GM06990 (cell line): ENCODE measurements at regions not wholly inside any gene's neighbourhood (a gene's known extent, or its start where the extent isn't known, plus 50 kb on each side); places are given as distances from the start of the nearest gene placed in this dataset.

Experiments
- DNase-seq: peaks from one replicate; pipeline ENCODE4 v3.0.0-alpha.2; 2011; ENCODE audit not compliant: insufficient read length; ENCODE audit errors: extremely low read depth
- H3K27me3 ChIP-seq: replicated peaks from 2 replicates; pipeline ENCODE4 v1.6.0; 2011; ENCODE audit warnings: low read length; ENCODE audit not compliant: control insufficient read depth, insufficient read depth
- H3K36me3 ChIP-seq: 2 replicates; pipeline ENCODE4 v1.5.1; 2011; ENCODE audit warnings: low read length; ENCODE audit not compliant: control insufficient read depth, insufficient read depth
- H3K4me3 ChIP-seq: replicated peaks from 2 replicates; pipeline ENCODE4 v1.5.1; 2011; ENCODE audit warnings: low read depth, mild to moderate bottlenecking, control low read depth, low read length
- CTCF ChIP-seq: IDR thresholded peaks from 2 replicates; pipeline ENCODE4 v1.5.1; 2011; ENCODE audit warnings: low read length, control low read depth, mild to moderate bottlenecking, inconsistent platforms; ENCODE audit not compliant: insufficient read depth, poor library complexity, severe bottlenecking

- no peak for TF ChIP-seq CTCF
- H3K27me3 ChIP-seq: no peaks in the 10 kb centered on the region
- DNase-seq: no peak
- H3K36me3 ChIP-seq: no peaks in the 10 kb centered on the region
- no peak overlapping the region for H3K4me3 ChIP-seq
These were observed 98.4 kb downstream of the ALDH8A1 start for GRCh38 chr6:134851548-134851947.

- no peak for TF ChIP-seq CTCF
- no peak overlapping the region for H3K4me3 ChIP-seq
- H3K36me3 ChIP-seq: no peaks in the 10 kb centered on the region
- H3K27me3 ChIP-seq: no peaks in the 10 kb centered on the region; the same call in 1 of the 2 replicates
- DNase-seq: no peak
These were observed 99.1 kb downstream of the ALDH8A1 start for GRCh38 chr6:134850721-134851305.

- Histone ChIP-seq H3K27me3 (no peaks in the 10 kb centered on the region; the same call in 1 of the 2 replicates), H3K4me3 (no peak overlapping the region), H3K36me3 (no peaks in the 10 kb centered on the region)
- no peak for TF ChIP-seq CTCF
- no peak for DNase-seq
These were observed 99.9 kb downstream of the ALDH8A1 start for GRCh38 chr6:134849920-134850447.

- H3K27me3 ChIP-seq: no peaks in the 10 kb centered on the region; the same call in 1 of the 2 replicates
- no peak for DNase-seq
- H3K36me3 ChIP-seq: no peaks in the 10 kb centered on the region
- no peak for TF ChIP-seq CTCF
- no peak overlapping the region for H3K4me3 ChIP-seq
These were observed 101.8 kb downstream of the ALDH8A1 start for GRCh38 chr6:134848076-134848475.

GRCh38 chr6:134846865-134847264 lies 103.0 kb downstream of the ALDH8A1 start:
- TF ChIP-seq CTCF: no peak
- no peak for DNase-seq
- Histone ChIP-seq H3K27me3 (no peaks in the 10 kb centered on the region; the same call in 1 of the 2 replicates), H3K4me3 (no peak overlapping the region), H3K36me3 (no peaks in the 10 kb centered on the region)
